Mesenchymal stem cell (in vitro differentiated cells and primary cell): ENCODE measurements at regions not wholly inside any gene's neighbourhood (a gene's known extent, or its start where the extent isn't known, plus 50 kb on each side); places are given as distances from the start of the nearest gene placed in this dataset.
"Not testable (repeated sequence)": the region's sequence is repeated elsewhere in the genome, so short reads cannot be mapped to it uniquely, and the experiment has no call there.

ENCODE experiments used
- DNase-seq: peaks from one replicate; pipeline ENCODE4 v3.0.0-alpha.2; 2013
- H2AFZ ChIP-seq: one replicate; pipeline ENCODE4 v1.6.1; 2013; ENCODE audit warnings: low read depth, mild to moderate bottlenecking, control low read depth, inconsistent platforms, low read length, moderate library complexity
- H2AK5ac ChIP-seq: 2 replicates; pipeline ENCODE4 v1.6.1; 2013; ENCODE audit warnings: low read length, moderate library complexity, mild to moderate bottlenecking, inconsistent platforms; ENCODE audit not compliant: severe bottlenecking
- H2BK120ac ChIP-seq: one replicate; pipeline ENCODE4 v1.6.1; 2013; ENCODE audit warnings: low read depth, mild to moderate bottlenecking, inconsistent platforms, low read length, moderate library complexity
- H2BK12ac ChIP-seq, 2 experiments: one replicate each; pipeline ENCODE4 v1.6.1; 2013; ENCODE audit warnings: inconsistent platforms in 2 of 2, low read length in 2 of 2, mild to moderate bottlenecking in 2 of 2, moderate library complexity in 2 of 2, control low read depth in 1 of 2
- H2BK15ac ChIP-seq: one replicate; pipeline ENCODE4 v1.6.1; 2013; ENCODE audit warnings: mild to moderate bottlenecking, low read depth, inconsistent platforms; ENCODE audit not compliant: poor library complexity, severe bottlenecking
- H2BK5ac ChIP-seq: 2 replicates; pipeline ENCODE4 v1.6.1; 2013; ENCODE audit warnings: low read depth, mild to moderate bottlenecking, low read length, control low read depth, inconsistent platforms; ENCODE audit not compliant: poor library complexity, severe bottlenecking
- H3K14ac ChIP-seq, 2 experiments: one replicate each; pipeline ENCODE4 v1.6.1; 2013; ENCODE audit warnings: inconsistent platforms in 2 of 2, low read length in 2 of 2, control low read depth in 1 of 2, mild to moderate bottlenecking in 1 of 2, moderate library complexity in 1 of 2
- H3K18ac ChIP-seq, 2 experiments: one replicate each; pipeline ENCODE4 v1.6.1; 2013; ENCODE audit warnings: inconsistent platforms in 2 of 2, low read length in 2 of 2, control low read depth in 1 of 2, low read depth in 1 of 2, mild to moderate bottlenecking in 1 of 2
- H3K23ac ChIP-seq, 2 experiments: one replicate each; pipeline ENCODE4 v1.6.1; 2013; ENCODE audit warnings: inconsistent platforms in 2 of 2, low read length in 2 of 2, mild to moderate bottlenecking in 2 of 2, moderate library complexity in 2 of 2, control low read depth in 1 of 2
- H3K27ac ChIP-seq: 2 replicates; pipeline ENCODE4 v1.5.1; 2013; ENCODE audit warnings: mild to moderate bottlenecking, moderate library complexity, low read length, control low read depth, inconsistent platforms; ENCODE audit not compliant: poor library complexity, severe bottlenecking
- H3K27me3 ChIP-seq, 2 experiments: 2 replicates each; pipeline versions ENCODE4 v1.6.1 to v1.7.0; 2013; ENCODE audit warnings: low read length in 2 of 2, mild to moderate bottlenecking in 2 of 2, moderate library complexity in 2 of 2, control low read depth in 1 of 2, inconsistent platforms in 1 of 2; ENCODE audit not compliant: control insufficient read depth in 1 of 2, insufficient read depth in 1 of 2
- H3K36me3 ChIP-seq, 2 experiments: 2 replicates each; pipeline versions ENCODE4 v1.6.1 to v1.7.0; 2013; ENCODE audit warnings: low read length in 2 of 2, control low read depth in 1 of 2, inconsistent platforms in 1 of 2, low read depth in 1 of 2, mild to moderate bottlenecking in 1 of 2; ENCODE audit not compliant: insufficient read depth in 2 of 2, control insufficient read depth in 1 of 2
- H3K4ac ChIP-seq, 2 experiments: one replicate each; pipeline ENCODE4 v1.6.1; 2013; ENCODE audit warnings: inconsistent platforms in 2 of 2, low read length in 2 of 2, mild to moderate bottlenecking in 2 of 2, moderate library complexity in 2 of 2, control low read depth in 1 of 2, low read depth in 1 of 2
- H3K4me1 ChIP-seq: 2 replicates; pipeline ENCODE4 v1.6.1; 2013; ENCODE audit warnings: low read depth, low read length, control low read depth; ENCODE audit not compliant: control insufficient read depth, insufficient read depth
- H3K4me2 ChIP-seq: 2 replicates; pipeline ENCODE4 v1.6.1; 2013; ENCODE audit warnings: low read length, mild to moderate bottlenecking, inconsistent platforms; ENCODE audit not compliant: poor library complexity, severe bottlenecking
- H3K4me3 ChIP-seq, 2 experiments: 2 replicates each; pipeline versions ENCODE4 v1.5.1 to v1.7.0; 2013; ENCODE audit warnings: low read length in 2 of 2, mild to moderate bottlenecking in 2 of 2, control low read depth in 1 of 2, low read depth in 1 of 2; ENCODE audit not compliant: insufficient read depth in 1 of 2
- H3K79me1 ChIP-seq: replicated peaks from 2 replicates; pipeline ENCODE4 v1.6.1; 2013; ENCODE audit warnings: mild to moderate bottlenecking, control low read depth, low read length, inconsistent platforms; ENCODE audit not compliant: poor library complexity, severe bottlenecking
- H3K9ac ChIP-seq: 2 replicates; pipeline ENCODE4 v1.7.0; 2013; ENCODE audit warnings: mild to moderate bottlenecking, low read length, moderate library complexity
- H3K9me3 ChIP-seq: 2 replicates; pipeline ENCODE4 v1.7.0; 2013; ENCODE audit warnings: mild to moderate bottlenecking, low read length; ENCODE audit not compliant: control insufficient read depth
- H4K8ac ChIP-seq: one replicate; pipeline ENCODE4 v1.6.1; 2013; ENCODE audit warnings: inconsistent platforms, mild to moderate bottlenecking, low read length, moderate library complexity
- H4K91ac ChIP-seq: one replicate; pipeline ENCODE4 v1.6.1; 2013; ENCODE audit warnings: mild to moderate bottlenecking, low read length, inconsistent platforms
- WGBS: methylation state at CpG from one replicate; pipeline ENCODE4 v1.1.7; 2013; ENCODE audit warnings: mixed read lengths; 5-methylcytosine and 5-hydroxymethylcytosine counted together

DNA sequence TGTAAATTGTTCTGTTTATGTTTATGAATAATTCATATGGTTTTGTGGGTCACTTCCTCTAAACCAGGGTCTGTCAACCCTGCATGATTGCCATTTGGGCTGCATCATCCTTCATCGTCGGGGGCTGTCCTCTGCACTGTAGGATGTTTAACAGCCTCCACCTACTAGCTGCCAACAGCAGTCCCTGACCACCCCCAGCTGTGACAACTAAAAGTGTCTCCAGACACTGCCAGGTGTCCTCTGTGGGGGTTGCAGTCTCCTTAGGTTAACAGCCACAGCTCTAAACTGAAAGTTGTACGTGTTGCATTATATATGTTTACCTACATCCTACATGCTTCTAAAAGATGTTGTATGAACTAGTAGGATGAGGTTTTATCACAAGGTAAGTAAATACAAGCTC lies 113.1 kb downstream of the LAT start:
- H3K14ac ChIP-seq, H3K4me2 ChIP-seq, H3K27ac ChIP-seq, H3K4me3 ChIP-seq, H2AK5ac ChIP-seq, H2AFZ ChIP-seq, H3K36me3 ChIP-seq, H2BK5ac ChIP-seq, H4K91ac ChIP-seq, H2BK120ac ChIP-seq, H3K9me3 ChIP-seq, H3K27me3 ChIP-seq, DNase-seq, H3K79me1 ChIP-seq, H3K9ac ChIP-seq, H3K18ac ChIP-seq, H2BK12ac ChIP-seq, H2BK15ac ChIP-seq, H3K23ac ChIP-seq, H3K4me1 ChIP-seq, H4K8ac ChIP-seq, H3K4ac ChIP-seq: not testable (repeated sequence)
- WGBS: no CpG with 5 or more reads among the region's 3 CpGs

DNA sequence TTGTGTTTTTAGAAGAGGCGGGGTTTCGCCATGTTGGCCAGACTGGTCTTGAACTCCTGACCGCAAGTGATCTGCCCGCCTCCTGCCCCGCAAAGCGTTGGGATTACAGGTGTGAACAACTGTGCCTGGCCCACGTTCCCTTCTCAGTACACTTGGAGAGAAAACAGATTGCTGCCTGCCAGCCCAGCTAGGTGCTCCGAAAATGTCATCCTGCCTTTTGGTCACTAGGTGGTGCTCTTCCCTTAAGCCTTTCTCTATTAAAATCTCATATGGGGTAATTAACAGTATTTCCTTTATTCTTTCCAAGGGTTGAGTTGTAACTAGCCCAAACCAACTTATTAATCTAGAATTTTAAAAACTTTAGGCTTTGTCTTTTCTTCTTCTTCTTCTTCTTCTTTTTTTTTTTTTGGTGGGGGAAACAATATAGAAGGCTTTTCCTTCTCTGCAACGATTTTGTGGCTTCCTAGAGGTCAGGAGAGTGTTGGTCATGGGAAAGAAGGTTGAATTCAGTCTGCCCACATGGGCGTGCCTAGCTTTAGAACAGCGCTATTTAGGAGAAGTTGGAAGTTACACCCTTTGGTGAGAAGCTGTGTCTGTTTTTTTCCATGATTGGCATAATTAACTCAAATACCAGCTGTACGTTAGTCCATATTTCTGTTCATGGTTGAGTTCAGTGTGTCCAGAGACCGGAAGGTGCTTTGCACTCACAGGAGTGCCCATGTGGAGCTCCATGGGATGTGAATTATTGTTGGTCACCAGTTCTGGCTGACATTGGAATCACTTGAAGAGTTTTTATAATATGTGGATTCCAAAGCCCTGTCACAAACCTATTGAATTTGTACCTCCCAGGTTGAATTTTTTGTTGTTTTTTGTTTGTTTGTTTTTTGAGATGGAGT lies 110.1 kb downstream of the LAT start:
- not testable (repeated sequence) for H3K18ac ChIP-seq, H3K4me1 ChIP-seq, H3K14ac ChIP-seq, H3K9ac ChIP-seq, H4K91ac ChIP-seq, H2BK12ac ChIP-seq, H3K79me1 ChIP-seq, H2BK120ac ChIP-seq, H2AFZ ChIP-seq, H3K4me3 ChIP-seq, H3K27ac ChIP-seq, H2AK5ac ChIP-seq, H3K36me3 ChIP-seq, DNase-seq, H3K27me3 ChIP-seq, H3K23ac ChIP-seq, H4K8ac ChIP-seq, H3K4me2 ChIP-seq, H3K4ac ChIP-seq, H2BK15ac ChIP-seq, H3K9me3 ChIP-seq, H2BK5ac ChIP-seq
- no CpG with 5 or more reads among the region's 13 CpGs for WGBS

GRCh38 chr16:29094325-29094724 lies 109.5 kb downstream of the LAT start:
- not testable (repeated sequence) for H3K23ac ChIP-seq, DNase-seq, H3K36me3 ChIP-seq, H3K4me1 ChIP-seq, H3K9ac ChIP-seq, H3K18ac ChIP-seq, H3K4me2 ChIP-seq, H4K8ac ChIP-seq, H2AK5ac ChIP-seq, H2BK120ac ChIP-seq, H2BK15ac ChIP-seq, H3K27me3 ChIP-seq, H3K4ac ChIP-seq, H3K79me1 ChIP-seq, H2BK5ac ChIP-seq, H2BK12ac ChIP-seq, H3K4me3 ChIP-seq, H4K91ac ChIP-seq, H3K9me3 ChIP-seq, H3K27ac ChIP-seq, H3K14ac ChIP-seq, H2AFZ ChIP-seq
- no CpG with 5 or more reads among the region's 3 CpGs for WGBS

DNA sequence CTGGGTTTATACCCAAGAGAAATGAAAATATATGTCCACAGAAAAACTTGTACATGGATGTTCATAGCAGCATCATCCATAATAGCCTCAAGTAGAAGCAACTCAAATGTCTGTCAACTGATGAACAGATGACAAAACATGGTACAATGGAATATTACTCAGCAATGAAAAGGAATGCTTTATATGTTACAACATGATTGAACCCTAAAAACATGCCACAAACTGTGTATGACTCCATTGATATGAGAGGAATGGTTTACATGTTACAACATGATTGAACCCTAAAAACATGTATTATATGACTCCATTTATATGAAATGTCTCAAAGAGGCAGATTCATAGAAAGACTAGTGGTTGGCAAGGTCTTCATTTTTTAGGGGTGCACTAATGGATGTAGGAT lies 104.8 kb downstream of the LAT start:
- not testable (repeated sequence) for H2BK5ac ChIP-seq, H3K27me3 ChIP-seq, H2AFZ ChIP-seq, H3K36me3 ChIP-seq, H4K91ac ChIP-seq, H2BK15ac ChIP-seq, H2BK12ac ChIP-seq, H3K18ac ChIP-seq, H3K4ac ChIP-seq, H3K4me3 ChIP-seq, H3K79me1 ChIP-seq, H2BK120ac ChIP-seq, H4K8ac ChIP-seq, H3K4me1 ChIP-seq, H3K27ac ChIP-seq, H3K23ac ChIP-seq, H3K9ac ChIP-seq, H3K9me3 ChIP-seq, H3K4me2 ChIP-seq, H3K14ac ChIP-seq, H2AK5ac ChIP-seq, DNase-seq
